ENCODE measurements at regions not wholly inside any gene's neighbourhood (a gene's known extent, or its start where the extent isn't known, plus 50 kb on each side); places are given as distances from the start of the nearest gene placed in this dataset.
"Not testable (repeated sequence)": the region's sequence is repeated elsewhere in the genome, so short reads cannot be mapped to it uniquely, and the experiment has no call there.

DNA sequence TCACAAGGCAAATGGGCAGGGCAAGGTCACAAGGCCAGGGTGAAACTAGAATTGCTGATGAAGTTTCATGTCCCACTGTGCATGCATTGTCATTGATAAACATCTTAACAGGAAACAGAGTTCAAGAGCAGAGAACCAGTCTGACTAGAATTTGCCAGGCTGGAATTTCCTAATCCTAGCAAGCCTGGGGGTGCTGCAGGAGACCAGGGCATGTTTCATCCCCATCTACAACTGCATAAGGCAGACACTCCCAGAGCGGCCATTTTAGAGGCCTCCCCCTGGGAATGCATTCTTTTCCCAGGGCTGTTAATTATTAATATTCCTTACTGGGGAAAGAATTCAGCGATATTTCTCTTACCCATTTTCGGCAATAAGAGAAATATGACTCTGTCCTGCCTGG, 172.6 kb upstream of the XIST start:
- not testable (repeated sequence) for TF ChIP-seq POLR2AphosphoS5 (IDR thresholded peaks at IDR 0.05)
- TF ChIP-seq, protein P1, sequence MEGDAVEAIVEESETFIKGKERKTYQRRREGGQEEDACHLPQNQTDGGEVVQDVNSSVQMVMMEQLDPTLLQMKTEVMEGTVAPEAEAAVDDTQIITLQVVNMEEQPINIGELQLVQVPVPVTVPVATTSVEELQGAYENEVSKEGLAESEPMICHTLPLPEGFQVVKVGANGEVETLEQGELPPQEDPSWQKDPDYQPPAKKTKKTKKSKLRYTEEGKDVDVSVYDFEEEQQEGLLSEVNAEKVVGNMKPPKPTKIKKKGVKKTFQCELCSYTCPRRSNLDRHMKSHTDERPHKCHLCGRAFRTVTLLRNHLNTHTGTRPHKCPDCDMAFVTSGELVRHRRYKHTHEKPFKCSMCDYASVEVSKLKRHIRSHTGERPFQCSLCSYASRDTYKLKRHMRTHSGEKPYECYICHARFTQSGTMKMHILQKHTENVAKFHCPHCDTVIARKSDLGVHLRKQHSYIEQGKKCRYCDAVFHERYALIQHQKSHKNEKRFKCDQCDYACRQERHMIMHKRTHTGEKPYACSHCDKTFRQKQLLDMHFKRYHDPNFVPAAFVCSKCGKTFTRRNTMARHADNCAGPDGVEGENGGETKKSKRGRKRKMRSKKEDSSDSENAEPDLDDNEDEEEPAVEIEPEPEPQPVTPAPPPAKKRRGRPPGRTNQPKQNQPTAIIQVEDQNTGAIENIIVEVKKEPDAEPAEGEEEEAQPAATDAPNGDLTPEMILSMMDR (IDR thresholded peaks at IDR 0.05): not testable (repeated sequence)
